ENCODE measurements at regions not wholly inside any gene's neighbourhood (a gene's known extent, or its start where the extent isn't known, plus 50 kb on each side); places are given as distances from the start of the nearest gene placed in this dataset.

- peak overlapping the region; percentile 25 for H3K27ac ChIP-seq
- TF ChIP-seq ZFX (IDR thresholded peaks at IDR 0.05; ENCODE audit: borderline replicate concordance) (no peak), CTCF (IDR thresholded peaks at IDR 0.05) (no peak)
Measured at GRCh38 chr13:48583859-48584311, 51.0 kb upstream of the RCBTB2 start.

GRCh38 chr13:48585456-48585840 is 52.6 kb upstream of the RCBTB2 start:
- H3K27ac ChIP-seq, result peak overlapping the region; percentile 25
- TF ChIP-seq ZFX (IDR thresholded peaks at IDR 0.05; ENCODE audit: borderline replicate concordance) (no peak), CTCF (IDR thresholded peaks at IDR 0.05) (no peak)

GRCh38 chr13:48586591-48587103 is 53.8 kb upstream of the RCBTB2 start:
- no peak for TF ChIP-seq CTCF (IDR thresholded peaks at IDR 0.05)
- no peak overlapping the region for H3K27ac ChIP-seq

- TF ChIP-seq ZFX (IDR thresholded peaks at IDR 0.05; ENCODE audit: borderline replicate concordance), result no peak
- no peak for TF ChIP-seq CTCF (IDR thresholded peaks at IDR 0.05)
Measured at GRCh38 chr13:48588120-48588519, 55.2 kb upstream of the RCBTB2 start.

GRCh38 chr13:48590141-48590901 is 57.4 kb upstream of the RCBTB2 start:
- peak overlapping the region; percentile 29 for H3K27ac ChIP-seq

More at GRCh38 chr13:48588120-48588519, 55.2 kb upstream of the RCBTB2 start:
- no peak overlapping the region for H3K27ac ChIP-seq

GRCh38 chr13:48591124-48591872 is 58.4 kb upstream of the RCBTB2 start:
- H3K27ac ChIP-seq, result peak overlapping the region; percentile 29

More at GRCh38 chr13:48590141-48590901, 57.4 kb upstream of the RCBTB2 start:
- TF ChIP-seq CTCF (IDR thresholded peaks at IDR 0.05) (no peak), ZFX (IDR thresholded peaks at IDR 0.05; ENCODE audit: borderline replicate concordance) (no peak)

- TF ChIP-seq ZFX (IDR thresholded peaks at IDR 0.05; ENCODE audit: borderline replicate concordance), result no peak
- TF ChIP-seq CTCF (IDR thresholded peaks at IDR 0.05), result no peak
- peak overlapping the region; percentile 29; the same call in 1 of the 2 replicates for H3K27ac ChIP-seq
Measured at GRCh38 chr13:48591889-48592687, 59.2 kb upstream of the RCBTB2 start.
